Dendritic cell treated with granulocyte-macrophage colony-stimulating factor and Interleukin-4, amounts not matched to agents 40 ng/mL and 50 ng/mL, for 4 days (primary cell): ENCODE measurements at regions not wholly inside any gene's neighbourhood (a gene's known extent, or its start where the extent isn't known, plus 50 kb on each side); places are given as distances from the start of the nearest gene placed in this dataset.
"Not testable (repeated sequence)": the region's sequence is repeated elsewhere in the genome, so short reads cannot be mapped to it uniquely, and the experiment has no call there.

Experiments
- H3K27ac Mint-ChIP-seq: one replicate; pipeline ENCODE4 v1.8.0; 2022; ENCODE audit warnings: mild to moderate bottlenecking, mixed read lengths
- H3K27me3 Mint-ChIP-seq: one replicate; pipeline ENCODE4 v1.8.0; 2022; ENCODE audit warnings: mild to moderate bottlenecking, mixed read lengths
- H3K36me3 Mint-ChIP-seq: one replicate; pipeline ENCODE4 v1.8.0; 2022; ENCODE audit warnings: low read depth, mixed read lengths
- H3K4me1 Mint-ChIP-seq: one replicate; pipeline ENCODE4 v1.8.0; 2022; ENCODE audit warnings: low read depth, mixed read lengths
- H3K4me3 Mint-ChIP-seq: one replicate; pipeline ENCODE4 v1.8.0; 2022; ENCODE audit warnings: mild to moderate bottlenecking, moderate library complexity, mixed read lengths
- H3K9me3 Mint-ChIP-seq: one replicate; pipeline ENCODE4 v1.8.0; 2022; ENCODE audit warnings: mixed read lengths
- intact Hi-C: fragments of 100-400 bp; cut with micrococcal nuclease; formaldehyde crosslinking; loops from one replicate; pipeline ENCODE4 v1.15.0; 2022

- intact Hi-C loops, H3K4me3 Mint-ChIP-seq, H3K9me3 Mint-ChIP-seq, H3K36me3 Mint-ChIP-seq, H3K27ac Mint-ChIP-seq, H3K27me3 Mint-ChIP-seq, H3K4me1 Mint-ChIP-seq: not testable (repeated sequence)
Measured at GRCh38 chr1:143764831-143765230, 207.0 kb downstream of the FAM72C start.

GRCh38 chr1:143760366-143760765, 211.4 kb downstream of the FAM72C start:
- H3K27me3 Mint-ChIP-seq, intact Hi-C loops, H3K4me3 Mint-ChIP-seq, H3K4me1 Mint-ChIP-seq, H3K36me3 Mint-ChIP-seq, H3K27ac Mint-ChIP-seq, H3K9me3 Mint-ChIP-seq: not testable (repeated sequence)

- H3K4me3 Mint-ChIP-seq, H3K4me1 Mint-ChIP-seq, H3K27ac Mint-ChIP-seq, H3K9me3 Mint-ChIP-seq, H3K36me3 Mint-ChIP-seq, intact Hi-C loops: not testable (repeated sequence)
- peaks cover 20% of the 10 kb centered on the region for H3K27me3 Mint-ChIP-seq
Measured at GRCh38 chr1:143755961-143756360, 215.8 kb downstream of the FAM72C start.

GRCh38 chr1:143748906-143749305, 222.9 kb downstream of the FAM72C start:
- Mint-ChIP-seq H3K4me1 (peaks cover 6% of the 10 kb centered on the region), H3K36me3 (no peaks in the 10 kb centered on the region), H3K27ac (no peak overlapping the region), H3K27me3 (peaks cover 38% of the 10 kb centered on the region), H3K9me3 (peaks cover 18% of the 10 kb centered on the region), H3K4me3 (no peak overlapping the region)
- intact Hi-C loops = no loop called here

- Mint-ChIP-seq H3K9me3 (no peaks in the 10 kb centered on the region), H3K27ac (no peak overlapping the region), H3K27me3 (peaks cover 58% of the 10 kb centered on the region), H3K36me3 (no peaks in the 10 kb centered on the region), H3K4me3 (no peak overlapping the region), H3K4me1 (no peaks in the 10 kb centered on the region)
- intact Hi-C loops = no loop called here
Measured at GRCh38 chr1:143736562-143736961, 235.2 kb downstream of the FAM72C start.

GRCh38 chr1:143735764-143736461, 235.9 kb downstream of the FAM72C start:
- no peaks in the 10 kb centered on the region for H3K4me1 Mint-ChIP-seq
- intact Hi-C loops = no loop called here
- no peak overlapping the region for H3K27ac Mint-ChIP-seq
- H3K27me3 Mint-ChIP-seq = peaks cover 65% of the 10 kb centered on the region
- peak overlapping the region; percentile 13 for H3K4me3 Mint-ChIP-seq
- H3K36me3 Mint-ChIP-seq = no peaks in the 10 kb centered on the region
- peaks cover 4% of the 10 kb centered on the region for H3K9me3 Mint-ChIP-seq

- H3K4me3 Mint-ChIP-seq, H3K4me1 Mint-ChIP-seq, intact Hi-C loops, H3K36me3 Mint-ChIP-seq, H3K9me3 Mint-ChIP-seq, H3K27ac Mint-ChIP-seq: not testable (repeated sequence)
- H3K27me3 Mint-ChIP-seq = peaks cover 68% of the 10 kb centered on the region
Measured at GRCh38 chr1:143734261-143734660, 237.5 kb downstream of the FAM72C start.

GRCh38 chr1:143730890-143731289, 240.9 kb downstream of the FAM72C start:
- peaks cover 66% of the 10 kb centered on the region for H3K27me3 Mint-ChIP-seq
- intact Hi-C loops, H3K4me3 Mint-ChIP-seq, H3K9me3 Mint-ChIP-seq, H3K27ac Mint-ChIP-seq, H3K36me3 Mint-ChIP-seq, H3K4me1 Mint-ChIP-seq: not testable (repeated sequence)

- H3K27me3 Mint-ChIP-seq = peaks cover 54% of the 10 kb centered on the region
- intact Hi-C loops, H3K4me3 Mint-ChIP-seq, H3K27ac Mint-ChIP-seq, H3K4me1 Mint-ChIP-seq, H3K36me3 Mint-ChIP-seq, H3K9me3 Mint-ChIP-seq: not testable (repeated sequence)
Measured at GRCh38 chr1:143729449-143730111, 242.2 kb downstream of the FAM72C start.

GRCh38 chr1:143728802-143729448, 242.9 kb downstream of the FAM72C start:
- intact Hi-C loops, H3K4me3 Mint-ChIP-seq, H3K4me1 Mint-ChIP-seq, H3K27ac Mint-ChIP-seq, H3K9me3 Mint-ChIP-seq, H3K36me3 Mint-ChIP-seq: not testable (repeated sequence)
- H3K27me3 Mint-ChIP-seq = peaks cover 53% of the 10 kb centered on the region

- Mint-ChIP-seq H3K9me3 (peaks cover 8% of the 10 kb centered on the region), H3K36me3 (no peaks in the 10 kb centered on the region), H3K4me3 (no peak overlapping the region), H3K27ac (no peak overlapping the region), H3K27me3 (peaks cover 52% of the 10 kb centered on the region), H3K4me1 (no peaks in the 10 kb centered on the region)
- intact Hi-C loops = no loop called here
Measured at GRCh38 chr1:143727263-143727662, 244.5 kb downstream of the FAM72C start.

GRCh38 chr1:143721024-143721373, 250.8 kb downstream of the FAM72C start:
- intact Hi-C loops = no loop called here
- Mint-ChIP-seq H3K4me1 (peaks cover 5% of the 10 kb centered on the region), H3K4me3 (no peak overlapping the region), H3K36me3 (no peaks in the 10 kb centered on the region), H3K9me3 (no peaks in the 10 kb centered on the region), H3K27ac (no peak overlapping the region), H3K27me3 (peaks cover 70% of the 10 kb centered on the region)

- Mint-ChIP-seq H3K27me3 (peaks cover 73% of the 10 kb centered on the region), H3K9me3 (no peaks in the 10 kb centered on the region), H3K4me3 (no peak overlapping the region), H3K4me1 (peaks cover 5% of the 10 kb centered on the region), H3K36me3 (no peaks in the 10 kb centered on the region), H3K27ac (no peak overlapping the region)
- intact Hi-C loops = no loop called here
Measured at GRCh38 chr1:143720087-143721023, 251.4 kb downstream of the FAM72C start.

- Mint-ChIP-seq H3K4me1 (peaks cover 5% of the 10 kb centered on the region), H3K4me3 (no peak overlapping the region), H3K36me3 (no peaks in the 10 kb centered on the region), H3K27ac (no peak overlapping the region), H3K27me3 (peaks cover 75% of the 10 kb centered on the region), H3K9me3 (no peaks in the 10 kb centered on the region)
- intact Hi-C loops = no loop called here
Measured at GRCh38 chr1:143718524-143718923, 253.3 kb downstream of the FAM72C start.
